GM21360 (cell line): ENCODE measurements at regions not wholly inside any gene's neighbourhood (a gene's known extent, or its start where the extent isn't known, plus 50 kb on each side); places are given as distances from the start of the nearest gene placed in this dataset.
"Not testable (repeated sequence)": the region's sequence is repeated elsewhere in the genome, so short reads cannot be mapped to it uniquely, and the experiment has no call there.

Source experiments
- ATAC-seq: cut with Tn5 transposase; IDR thresholded peaks from one replicate; pipeline ENCODE4 v1.9.1; 2021; ENCODE audit warnings: mild to moderate bottlenecking, moderate library complexity; ENCODE audit not compliant: unreplicated experiment

- no peak for ATAC-seq
Measured at GRCh38 chr22:46026899-46027210, 49.9 kb upstream of the WNT7B start.

- no peak for ATAC-seq
Measured at GRCh38 chr22:46027211-46028105, 50.5 kb upstream of the WNT7B start.

GRCh38 chr22:46028106-46028991 lies 51.4 kb upstream of the WNT7B start:
- no peak for ATAC-seq

- no peak for ATAC-seq
Measured at GRCh38 chr22:46029036-46029435, 52.1 kb upstream of the WNT7B start.

GRCh38 chr22:46029574-46030200 lies 52.7 kb upstream of the WNT7B start:
- no peak for ATAC-seq

GRCh38 chr22:46030231-46030880 lies 53.4 kb upstream of the WNT7B start:
- ATAC-seq, result no peak

GRCh38 chr22:46031066-46031465 lies 54.1 kb upstream of the WNT7B start:
- no peak for ATAC-seq

- no peak for ATAC-seq
Measured at GRCh38 chr22:46031557-46031956, 54.6 kb upstream of the WNT7B start.

GRCh38 chr22:46031965-46032851 lies 55.2 kb upstream of the WNT7B start:
- no peak for ATAC-seq

- ATAC-seq, result no peak
Measured at GRCh38 chr22:46033256-46034200, 56.6 kb upstream of the WNT7B start.

- ATAC-seq, result not testable (repeated sequence)
Measured at GRCh38 chr22:46034480-46034879, 57.5 kb upstream of the WNT7B start.

- no peak for ATAC-seq
Measured at GRCh38 chr22:46035380-46035741, 58.4 kb upstream of the WNT7B start.

GRCh38 chr22:46035742-46036557 lies 59.0 kb upstream of the WNT7B start:
- peak; percentile 90 for ATAC-seq

GRCh38 chr22:46036558-46037408 lies 59.8 kb upstream of the WNT7B start:
- peak; percentile 1 for ATAC-seq

- no peak for ATAC-seq
Measured at GRCh38 chr22:46038174-46038487, 61.2 kb upstream of the WNT7B start.

- no peak for ATAC-seq
Measured at GRCh38 chr22:46038516-46039430, 61.8 kb upstream of the WNT7B start.
